ENCODE measurements at regions not wholly inside any gene's neighbourhood (a gene's known extent, or its start where the extent isn't known, plus 50 kb on each side); places are given as distances from the start of the nearest gene placed in this dataset.

- Histone ChIP-seq H3K36me3 (ENCODE audit: insufficient read depth, insufficient read length, low read length) (no peaks in the 10 kb centered on the region), H3K27me3 (ENCODE audit: insufficient read depth, insufficient read length) (peaks cover 3% of the 10 kb centered on the region), H3K9ac (ENCODE audit: insufficient read length, low read depth) (no peak overlapping the region), H3K9me3 (ENCODE audit: insufficient read depth, low read length) (no peaks in the 10 kb centered on the region), H3K4me3 (ENCODE audit: insufficient read length, low read depth) (no peak overlapping the region), H3K4me1 (ENCODE audit: insufficient read depth, insufficient read length) (no peaks in the 10 kb centered on the region)
- TF ChIP-seq ZNF274 (IDR thresholded peaks at IDR 0.05; ENCODE audit: low read depth, low read length) = no peak
- TF ChIP-seq YY1 (IDR thresholded peaks at IDR 0.05; ENCODE audit: insufficient read depth, insufficient read length) = no peak
- no peak for TF ChIP-seq SUZ12 (IDR thresholded peaks at IDR 0.05; ENCODE audit: extremely low read depth, insufficient read depth, insufficient read length)
- DNase-seq (ENCODE audit: low read depth, low spot score) = no peak
These were observed 239.7 kb downstream of the QDPR start for GRCh38 chr4:17272154-17272553.

- Histone ChIP-seq H3K9ac (ENCODE audit: insufficient read length, low read depth) (no peak overlapping the region), H3K27me3 (ENCODE audit: insufficient read depth, insufficient read length) (peaks cover 3% of the 10 kb centered on the region), H3K4me1 (ENCODE audit: insufficient read depth, insufficient read length) (no peaks in the 10 kb centered on the region), H3K9me3 (ENCODE audit: insufficient read depth, low read length) (no peaks in the 10 kb centered on the region), H3K36me3 (ENCODE audit: insufficient read depth, insufficient read length, low read length) (no peaks in the 10 kb centered on the region), H3K4me3 (ENCODE audit: insufficient read length, low read depth) (no peak overlapping the region)
- no peak for DNase-seq (ENCODE audit: low read depth, low spot score)
- TF ChIP-seq SUZ12 (IDR thresholded peaks at IDR 0.05; ENCODE audit: extremely low read depth, insufficient read depth, insufficient read length) = no peak
- no peak for TF ChIP-seq YY1 (IDR thresholded peaks at IDR 0.05; ENCODE audit: insufficient read depth, insufficient read length)
- no peak for TF ChIP-seq ZNF274 (IDR thresholded peaks at IDR 0.05; ENCODE audit: low read depth, low read length)
These were observed 246.2 kb downstream of the QDPR start for GRCh38 chr4:17265653-17266052.

- no peak overlapping the region for H3K4me3 ChIP-seq (ENCODE audit: insufficient read length, low read depth)
- H3K9ac ChIP-seq (ENCODE audit: insufficient read length, low read depth) = no peak overlapping the region
- DNase-seq (ENCODE audit: low read depth, low spot score) = no peak
- peaks cover 2% of the 10 kb centered on the region; the same call in 1 of the 2 replicates for H3K9me3 ChIP-seq (ENCODE audit: insufficient read depth, low read length)
- TF ChIP-seq YY1 (IDR thresholded peaks at IDR 0.05; ENCODE audit: insufficient read depth, insufficient read length) = no peak
- TF ChIP-seq ZNF274 (IDR thresholded peaks at IDR 0.05; ENCODE audit: low read depth, low read length) = no peak
- no peak for TF ChIP-seq SUZ12 (IDR thresholded peaks at IDR 0.05; ENCODE audit: extremely low read depth, insufficient read depth, insufficient read length)
- no peaks in the 10 kb centered on the region for H3K4me1 ChIP-seq (ENCODE audit: insufficient read depth, insufficient read length)
- peaks cover 3% of the 10 kb centered on the region for H3K27me3 ChIP-seq (ENCODE audit: insufficient read depth, insufficient read length)
- H3K36me3 ChIP-seq (ENCODE audit: insufficient read depth, insufficient read length, low read length) = no peaks in the 10 kb centered on the region
These were observed 246.8 kb downstream of the QDPR start for GRCh38 chr4:17265139-17265538.

- TF ChIP-seq ZNF274 (IDR thresholded peaks at IDR 0.05; ENCODE audit: low read depth, low read length) = no peak
- no peak for TF ChIP-seq YY1 (IDR thresholded peaks at IDR 0.05; ENCODE audit: insufficient read depth, insufficient read length)
- no peak for TF ChIP-seq SUZ12 (IDR thresholded peaks at IDR 0.05; ENCODE audit: extremely low read depth, insufficient read depth, insufficient read length)
- Histone ChIP-seq H3K36me3 (ENCODE audit: insufficient read depth, insufficient read length, low read length) (no peaks in the 10 kb centered on the region), H3K9me3 (ENCODE audit: insufficient read depth, low read length) (peaks cover 8% of the 10 kb centered on the region; the same call in 1 of the 2 replicates), H3K4me3 (ENCODE audit: insufficient read length, low read depth) (no peak overlapping the region), H3K9ac (ENCODE audit: insufficient read length, low read depth) (no peak overlapping the region), H3K4me1 (ENCODE audit: insufficient read depth, insufficient read length) (no peaks in the 10 kb centered on the region), H3K27me3 (ENCODE audit: insufficient read depth, insufficient read length) (no peaks in the 10 kb centered on the region)
- no peak for DNase-seq (ENCODE audit: low read depth, low spot score)
These were observed 251.6 kb downstream of the QDPR start for GRCh38 chr4:17260166-17260907.

GRCh38 chr4:17258106-17258505, 253.8 kb downstream of the QDPR start:
- Histone ChIP-seq H3K36me3 (ENCODE audit: insufficient read depth, insufficient read length, low read length) (no peaks in the 10 kb centered on the region), H3K27me3 (ENCODE audit: insufficient read depth, insufficient read length) (no peaks in the 10 kb centered on the region), H3K9me3 (ENCODE audit: insufficient read depth, low read length) (peaks cover 8% of the 10 kb centered on the region; the same call in 1 of the 2 replicates), H3K4me3 (ENCODE audit: insufficient read length, low read depth) (no peak overlapping the region), H3K9ac (ENCODE audit: insufficient read length, low read depth) (no peak overlapping the region), H3K4me1 (ENCODE audit: insufficient read depth, insufficient read length) (no peaks in the 10 kb centered on the region)
- TF ChIP-seq SUZ12 (IDR thresholded peaks at IDR 0.05; ENCODE audit: extremely low read depth, insufficient read depth, insufficient read length) (no peak), ZNF274 (IDR thresholded peaks at IDR 0.05; ENCODE audit: low read depth, low read length) (no peak), YY1 (IDR thresholded peaks at IDR 0.05; ENCODE audit: insufficient read depth, insufficient read length) (no peak)
- no peak for DNase-seq (ENCODE audit: low read depth, low spot score)

- DNase-seq (ENCODE audit: low read depth, low spot score) = no peak
- Histone ChIP-seq H3K9me3 (ENCODE audit: insufficient read depth, low read length) (no peaks in the 10 kb centered on the region), H3K9ac (ENCODE audit: insufficient read length, low read depth) (no peak overlapping the region), H3K27me3 (ENCODE audit: insufficient read depth, insufficient read length) (no peaks in the 10 kb centered on the region), H3K4me1 (ENCODE audit: insufficient read depth, insufficient read length) (no peaks in the 10 kb centered on the region), H3K4me3 (ENCODE audit: insufficient read length, low read depth) (no peak overlapping the region), H3K36me3 (ENCODE audit: insufficient read depth, insufficient read length, low read length) (no peaks in the 10 kb centered on the region)
- TF ChIP-seq YY1 (IDR thresholded peaks at IDR 0.05; ENCODE audit: insufficient read depth, insufficient read length) (no peak), ZNF274 (IDR thresholded peaks at IDR 0.05; ENCODE audit: low read depth, low read length) (no peak), SUZ12 (IDR thresholded peaks at IDR 0.05; ENCODE audit: extremely low read depth, insufficient read depth, insufficient read length) (no peak)
These were observed 259.8 kb downstream of the QDPR start for GRCh38 chr4:17252131-17252530.

GRCh38 chr4:17251101-17251500, 260.8 kb downstream of the QDPR start:
- TF ChIP-seq ZNF274 (IDR thresholded peaks at IDR 0.05; ENCODE audit: low read depth, low read length) = no peak
- TF ChIP-seq YY1 (IDR thresholded peaks at IDR 0.05; ENCODE audit: insufficient read depth, insufficient read length) = no peak
- TF ChIP-seq SUZ12 (IDR thresholded peaks at IDR 0.05; ENCODE audit: extremely low read depth, insufficient read depth, insufficient read length) = no peak
- Histone ChIP-seq H3K4me3 (ENCODE audit: insufficient read length, low read depth) (no peak overlapping the region), H3K36me3 (ENCODE audit: insufficient read depth, insufficient read length, low read length) (no peaks in the 10 kb centered on the region), H3K4me1 (ENCODE audit: insufficient read depth, insufficient read length) (no peaks in the 10 kb centered on the region), H3K9me3 (ENCODE audit: insufficient read depth, low read length) (no peaks in the 10 kb centered on the region), H3K27me3 (ENCODE audit: insufficient read depth, insufficient read length) (no peaks in the 10 kb centered on the region), H3K9ac (ENCODE audit: insufficient read length, low read depth) (no peak overlapping the region)
- DNase-seq (ENCODE audit: low read depth, low spot score) = no peak
